ENCODE measurements at regions not wholly inside any gene's neighbourhood (a gene's known extent, or its start where the extent isn't known, plus 50 kb on each side); places are given as distances from the start of the nearest gene placed in this dataset.

DNA sequence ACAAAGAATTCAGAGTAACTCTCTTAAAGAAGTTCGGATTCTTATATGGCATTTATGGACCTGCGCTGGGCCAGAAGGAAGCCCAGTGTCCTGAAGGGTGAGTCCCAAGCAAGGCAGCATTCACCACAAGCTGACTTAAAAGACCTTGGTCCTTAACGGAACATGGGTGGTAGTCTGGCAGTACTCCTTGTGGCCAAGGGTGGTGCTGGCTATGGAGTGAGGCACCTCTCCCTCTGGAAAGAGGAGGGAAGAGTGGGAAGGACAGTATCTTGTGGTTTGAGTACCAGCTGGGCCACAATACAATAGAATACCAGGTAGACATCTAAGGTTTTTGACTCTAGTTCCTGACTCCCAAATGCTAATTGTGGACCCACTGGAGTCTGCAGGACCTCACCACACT is 425.7 kb upstream of the CYLC2 start:
- no peaks in the 10 kb centered on the region for H3K27me3 ChIP-seq
- no peaks in the 10 kb centered on the region for H3K9me3 ChIP-seq
- no peaks in the 10 kb centered on the region for H3K36me3 ChIP-seq
- DNase-seq = no peak
- no peak overlapping the region for H3K27ac ChIP-seq
- in situ Hi-C loops (cut with MboI; ENCODE audit: low sequenced_read_pairs in 4 of 4) = loop anchor here in 1 of 4 donors (25.0 kb wide), 1 partner anchor 107 kb away; no protein-coding TSS in a partner anchor
- H3K4me3 ChIP-seq = no peak overlapping the region
- TF ChIP-seq POLR2A (IDR thresholded peaks at IDR 0.05) = no peak
- no peak for TF ChIP-seq CTCF (IDR thresholded peaks at IDR 0.05 in 4 of 5, conservative IDR thresholded peaks at IDR 0.05 in 1 of 5)
- H3K4me1 ChIP-seq = no peaks in the 10 kb centered on the region
- intact Hi-C loops (cut with DNase I; ENCODE audit: low total_unique reads) = no loop called here
- ATAC-seq = no peak

DNA sequence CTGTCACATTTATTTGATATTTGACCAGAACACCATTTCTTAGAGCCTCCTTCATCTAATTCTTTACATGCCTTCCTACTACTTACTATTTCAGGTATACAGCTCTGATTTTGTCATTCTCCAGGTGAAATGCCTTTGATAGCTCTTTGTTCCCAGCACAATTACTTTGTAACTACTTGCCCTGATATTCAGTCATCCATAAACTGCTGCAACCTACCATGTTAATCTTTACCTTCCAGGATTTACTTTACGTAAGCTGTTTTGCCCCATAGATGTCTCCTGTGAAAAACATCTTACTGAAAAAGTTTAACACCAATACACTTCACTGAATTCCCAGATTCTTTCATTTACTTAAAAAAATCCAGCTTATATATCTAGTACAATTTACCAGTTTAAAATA is 443.8 kb upstream of the CYLC2 start:
- Histone ChIP-seq H3K9me3 (no peaks in the 10 kb centered on the region), H3K27ac (no peak overlapping the region), H3K36me3 (no peaks in the 10 kb centered on the region), H3K4me1 (no peaks in the 10 kb centered on the region), H3K4me3 (no peak overlapping the region), H3K27me3 (no peaks in the 10 kb centered on the region)
- in situ Hi-C loops (cut with MboI; ENCODE audit: low sequenced_read_pairs in 4 of 4) (loop anchor here in 1 of 4 donors (25.0 kb wide), 1 partner anchor 89 kb away; no protein-coding TSS in a partner anchor), intact Hi-C loops (cut with DNase I; ENCODE audit: low total_unique reads) (no loop called here)
- DNase-seq = no peak
- no peak for TF ChIP-seq POLR2A (IDR thresholded peaks at IDR 0.05)
- no peak for TF ChIP-seq CTCF (IDR thresholded peaks at IDR 0.05 in 4 of 5, conservative IDR thresholded peaks at IDR 0.05 in 1 of 5)
- ATAC-seq = no peak

DNA sequence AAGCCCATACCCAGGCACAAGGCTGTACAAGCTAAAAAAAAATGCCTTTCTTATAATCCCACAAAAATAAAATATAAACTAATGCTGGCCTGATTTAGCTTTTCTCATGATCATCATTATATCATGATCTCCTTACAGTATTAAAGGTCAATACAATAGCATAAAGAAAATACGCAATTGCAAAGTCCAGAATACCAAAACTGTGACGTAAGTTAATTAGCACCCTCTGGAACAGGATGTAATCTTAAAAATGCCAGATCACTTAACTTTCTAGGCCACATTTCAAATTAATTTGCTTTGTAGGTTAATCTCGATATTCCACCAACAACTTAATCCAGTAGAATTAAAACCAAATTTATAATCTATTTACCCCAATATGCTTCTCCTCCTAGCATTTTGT is 444.2 kb upstream of the CYLC2 start:
- H3K4me3 ChIP-seq = no peak overlapping the region
- TF ChIP-seq POLR2A (IDR thresholded peaks at IDR 0.05) (no peak), CTCF (IDR thresholded peaks at IDR 0.05 in 4 of 5, conservative IDR thresholded peaks at IDR 0.05 in 1 of 5) (no peak)
- intact Hi-C loops (cut with DNase I; ENCODE audit: low total_unique reads) (no loop called here), in situ Hi-C loops (cut with MboI; ENCODE audit: low sequenced_read_pairs in 4 of 4) (loop anchor here in 1 of 4 donors (25.0 kb wide), 1 partner anchor 89 kb away; no protein-coding TSS in a partner anchor)
- no peaks in the 10 kb centered on the region for H3K27me3 ChIP-seq
- H3K27ac ChIP-seq = no peak overlapping the region
- H3K36me3 ChIP-seq = no peaks in the 10 kb centered on the region
- no peaks in the 10 kb centered on the region for H3K4me1 ChIP-seq
- DNase-seq = no peak
- ATAC-seq = no peak
- no peaks in the 10 kb centered on the region for H3K9me3 ChIP-seq

DNA sequence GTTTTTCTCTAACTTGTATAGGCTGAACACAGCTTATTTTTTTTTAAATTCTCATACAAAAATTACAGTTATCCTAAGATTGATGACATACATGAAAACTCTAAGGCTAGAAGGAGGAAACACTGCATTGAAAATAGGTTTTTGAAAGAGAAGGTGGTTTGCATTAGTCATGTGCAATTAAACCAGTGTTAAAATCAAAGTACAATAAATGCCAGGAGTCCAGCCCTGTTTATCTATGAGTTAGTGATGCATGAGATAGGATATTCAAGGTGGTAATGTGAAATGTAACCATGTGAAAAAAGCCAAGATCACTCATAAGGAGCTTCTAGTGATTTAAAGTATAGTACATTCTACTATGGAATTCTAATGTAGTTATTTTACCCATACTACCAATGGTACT is 444.9 kb upstream of the CYLC2 start:
- TF ChIP-seq CTCF (IDR thresholded peaks at IDR 0.05 in 4 of 5, conservative IDR thresholded peaks at IDR 0.05 in 1 of 5) (no peak), POLR2A (IDR thresholded peaks at IDR 0.05) (no peak)
- Histone ChIP-seq H3K27ac (no peak overlapping the region), H3K36me3 (no peaks in the 10 kb centered on the region), H3K9me3 (no peaks in the 10 kb centered on the region), H3K27me3 (no peaks in the 10 kb centered on the region), H3K4me1 (no peaks in the 10 kb centered on the region), H3K4me3 (no peak overlapping the region)
- in situ Hi-C loops (cut with MboI; ENCODE audit: low sequenced_read_pairs in 4 of 4) = loop anchor here in 1 of 4 donors (25.0 kb wide), 1 partner anchor 88 kb away; no protein-coding TSS in a partner anchor
- DNase-seq (no peak), ATAC-seq (no peak)
- intact Hi-C loops (cut with DNase I; ENCODE audit: low total_unique reads) = no loop called here

GRCh38 chr9:102534031-102534430 is 461.1 kb upstream of the CYLC2 start:
- intact Hi-C loops (cut with DNase I; ENCODE audit: low total_unique reads) (no loop called here), in situ Hi-C loops (cut with MboI; ENCODE audit: low sequenced_read_pairs in 4 of 4) (no loop called here)
- Histone ChIP-seq H3K36me3 (no peaks in the 10 kb centered on the region), H3K4me1 (no peaks in the 10 kb centered on the region), H3K27me3 (no peaks in the 10 kb centered on the region), H3K27ac (no peak overlapping the region), H3K9me3 (no peaks in the 10 kb centered on the region), H3K4me3 (no peak overlapping the region)
- DNase-seq (no peak), ATAC-seq (no peak)
- TF ChIP-seq CTCF (IDR thresholded peaks at IDR 0.05 in 4 of 5, conservative IDR thresholded peaks at IDR 0.05 in 1 of 5) = no peak
- no peak for TF ChIP-seq POLR2A (IDR thresholded peaks at IDR 0.05)
